Esophagus muscularis mucosa (tissue), 4 donors: ENCODE measurements at regions not wholly inside any gene's neighbourhood (a gene's known extent, or its start where the extent isn't known, plus 50 kb on each side); places are given as distances from the start of the nearest gene placed in this dataset.

Experiments used
- DNase-seq: peaks from one replicate; pipeline ENCODE4 v3.0.0-alpha.2; 2017; ENCODE audit errors: extremely low spot score
- H3K27ac ChIP-seq, 4 donors: fragments of 200-600 bp; sonication (generic); replicated peaks in 1 of 4; 1 replicate in 3 of 4; 2 replicates in 1 of 4; pipeline ENCODE4 v1.5.1; 2016 to 2019; ENCODE audit warnings: mild to moderate bottlenecking in 1 of 4
- H3K27me3 ChIP-seq, 4 donors: fragments of 200-600 bp; sonication (generic); one replicate each; pipeline versions ENCODE4 v1.5.1 to v1.6.0; 2016 to 2019
- H3K36me3 ChIP-seq, 4 donors: fragments of 200-600 bp; sonication (generic); one replicate each; pipeline ENCODE4 v1.5.1; 2016 to 2019
- H3K4me1 ChIP-seq, 4 donors: fragments of 200-600 bp; sonication (generic); one replicate each; pipeline ENCODE4 v1.5.1; 2016 to 2019
- H3K4me3 ChIP-seq, 4 donors: fragments of 200-600 bp; sonication (generic); 1 replicate in 2 of 4; 2 replicates in 2 of 4; pipeline ENCODE4 v1.5.1; 2016 to 2019; ENCODE audit warnings: mild to moderate bottlenecking in 4 of 4, moderate library complexity in 1 of 4
- H3K9me3 ChIP-seq, 4 donors: fragments of 200-600 bp; sonication (generic); 1 replicate in 3 of 4; 2 replicates in 1 of 4; pipeline ENCODE4 v1.5.1; 2016 to 2019
- CTCF ChIP-seq, 3 experiments: fragments of 200-600 bp in 2 of 3; fragments of 450-650 bp in 1 of 3; sonication (generic) in 2 of 3; IDR thresholded peaks; one replicate each; pipeline ENCODE4 v1.5.1; 2017 to 2019; ENCODE audit warnings: antibody characterized with exemption in 3 of 3, mild to moderate bottlenecking in 2 of 3, moderate library complexity in 1 of 3
- EP300 ChIP-seq: sonication (generic); formaldehyde crosslinking; IDR thresholded peaks from one replicate; pipeline ENCODE4 v1.6.1; 2017; ENCODE audit warnings: antibody characterized with exemption
- POLR2A ChIP-seq: fragments of 450-650 bp; IDR thresholded peaks from one replicate; pipeline ENCODE4 v1.6.1; 2017; ENCODE audit warnings: antibody characterized with exemption, moderate library complexity, mild to moderate bottlenecking, low read depth
- POLR2AphosphoS5 ChIP-seq, 2 donors: sonication (generic); formaldehyde crosslinking; IDR thresholded peaks; one replicate each; pipeline ENCODE4 v1.6.1; 2017; ENCODE audit warnings: antibody characterized with exemption in 2 of 2
- WGBS: methylation state at CpG from one replicate; pipeline ENCODE4 v1.1.5; 2018; 5-methylcytosine and 5-hydroxymethylcytosine counted together
- intact Hi-C: fragments of 100-400 bp; cut with DNase I; formaldehyde crosslinking; loops from one replicate; pipeline ENCODE4 v1.15.1; 2023

GRCh38 chr6:167746975-167747374 is 79.7 kb upstream of the AFDN start:
- Histone ChIP-seq H3K4me3 (no peak overlapping the region), H3K27ac (no peak overlapping the region), H3K36me3 (no peaks in the 10 kb centered on the region), H3K27me3 (peaks cover 0 to 4% (median 0%) of the 10 kb centered on the region in 4 donors), H3K9me3 (peaks cover 0 to 8% (median 4%) of the 10 kb centered on the region in 4 donors), H3K4me1 (peaks cover 12 to 33% (median 20%) of the 10 kb centered on the region in 4 donors)
- intact Hi-C loops: no loop called here
- 63% methylated on average over 9 of the region's 9 CpGs for WGBS
- DNase-seq: no peak
- no peak for TF ChIP-seq CTCF (IDR thresholded peaks at IDR 0.05)
- no peak for TF ChIP-seq POLR2A
- no peak for TF ChIP-seq EP300
- no peak for TF ChIP-seq POLR2AphosphoS5 (IDR thresholded peaks at IDR 0.05)

- no peak for DNase-seq
- WGBS: 68% methylated on average over 5 of the region's 5 CpGs
- peaks cover 12 to 33% (median 20%) of the 10 kb centered on the region in 4 donors for H3K4me1 ChIP-seq
- peaks cover 0 to 4% (median 0%) of the 10 kb centered on the region in 4 donors for H3K27me3 ChIP-seq
- peaks cover 0 to 8% (median 4%) of the 10 kb centered on the region in 4 donors for H3K9me3 ChIP-seq
- H3K4me3 ChIP-seq: no peak overlapping the region
- no peak overlapping the region for H3K27ac ChIP-seq
- H3K36me3 ChIP-seq: no peaks in the 10 kb centered on the region
- intact Hi-C loops: no loop called here
- no peak for TF ChIP-seq POLR2A
- TF ChIP-seq POLR2AphosphoS5 (IDR thresholded peaks at IDR 0.05): no peak
- TF ChIP-seq EP300: no peak
- TF ChIP-seq CTCF (IDR thresholded peaks at IDR 0.05): no peak
Observed at GRCh38 chr6:167747645-167748044, 79.1 kb upstream of the AFDN start.

- Histone ChIP-seq H3K4me3 (no peak overlapping the region), H3K4me1 (peaks cover 12 to 33% (median 20%) of the 10 kb centered on the region in 4 donors), H3K9me3 (peaks cover 0 to 8% (median 4%) of the 10 kb centered on the region in 4 donors), H3K27me3 (peaks cover 0 to 4% (median 0%) of the 10 kb centered on the region in 4 donors), H3K27ac (no peak overlapping the region), H3K36me3 (no peaks in the 10 kb centered on the region)
- 93% methylated on average over 9 of the region's 11 CpGs for WGBS
- no peak for TF ChIP-seq CTCF (IDR thresholded peaks at IDR 0.05)
- intact Hi-C loops: no loop called here
- no peak for DNase-seq
Observed at GRCh38 chr6:167748046-167748445, 78.7 kb upstream of the AFDN start.

- peaks cover 12 to 33% (median 20%) of the 10 kb centered on the region in 4 donors for H3K4me1 ChIP-seq
- no peaks in the 10 kb centered on the region for H3K36me3 ChIP-seq
- intact Hi-C loops: no loop called here
- no peak for DNase-seq
- peaks cover 0 to 4% (median 0%) of the 10 kb centered on the region in 4 donors for H3K27me3 ChIP-seq
- TF ChIP-seq POLR2AphosphoS5 (IDR thresholded peaks at IDR 0.05) (no peak), EP300 (no peak), POLR2A (no peak), CTCF (IDR thresholded peaks at IDR 0.05) (no peak)
- H3K4me3 ChIP-seq: no peak overlapping the region
- H3K27ac ChIP-seq: no peak overlapping the region
- H3K9me3 ChIP-seq: peaks cover 0 to 5% (median 2%) of the 10 kb centered on the region in 4 donors
- WGBS: 84% methylated on average over 15 of the region's 26 CpGs
Observed at GRCh38 chr6:167748458-167749379, 78.0 kb upstream of the AFDN start.
